ENCODE measurements at regions not wholly inside any gene's neighbourhood (a gene's known extent, or its start where the extent isn't known, plus 50 kb on each side); places are given as distances from the start of the nearest gene placed in this dataset.

DNA sequence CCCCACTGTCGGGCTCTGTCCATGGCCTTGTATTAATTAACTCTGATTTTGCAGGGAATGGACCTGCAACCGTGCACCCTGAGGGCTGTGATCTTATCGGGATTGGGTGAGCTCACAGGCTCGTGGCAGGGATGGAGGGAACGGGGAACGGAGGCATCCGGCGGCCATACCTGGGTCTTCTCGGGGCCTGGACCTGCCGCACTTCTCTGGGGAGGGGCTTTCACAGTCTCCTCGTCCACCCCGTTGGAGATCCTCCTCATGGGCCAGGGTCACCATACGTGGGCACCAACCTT, 57.5 kb upstream of the SHH start:
- peak; percentile 40 to 74 for DNase-seq (ENCODE audit: low spot score in 2 of 2)

DNA sequence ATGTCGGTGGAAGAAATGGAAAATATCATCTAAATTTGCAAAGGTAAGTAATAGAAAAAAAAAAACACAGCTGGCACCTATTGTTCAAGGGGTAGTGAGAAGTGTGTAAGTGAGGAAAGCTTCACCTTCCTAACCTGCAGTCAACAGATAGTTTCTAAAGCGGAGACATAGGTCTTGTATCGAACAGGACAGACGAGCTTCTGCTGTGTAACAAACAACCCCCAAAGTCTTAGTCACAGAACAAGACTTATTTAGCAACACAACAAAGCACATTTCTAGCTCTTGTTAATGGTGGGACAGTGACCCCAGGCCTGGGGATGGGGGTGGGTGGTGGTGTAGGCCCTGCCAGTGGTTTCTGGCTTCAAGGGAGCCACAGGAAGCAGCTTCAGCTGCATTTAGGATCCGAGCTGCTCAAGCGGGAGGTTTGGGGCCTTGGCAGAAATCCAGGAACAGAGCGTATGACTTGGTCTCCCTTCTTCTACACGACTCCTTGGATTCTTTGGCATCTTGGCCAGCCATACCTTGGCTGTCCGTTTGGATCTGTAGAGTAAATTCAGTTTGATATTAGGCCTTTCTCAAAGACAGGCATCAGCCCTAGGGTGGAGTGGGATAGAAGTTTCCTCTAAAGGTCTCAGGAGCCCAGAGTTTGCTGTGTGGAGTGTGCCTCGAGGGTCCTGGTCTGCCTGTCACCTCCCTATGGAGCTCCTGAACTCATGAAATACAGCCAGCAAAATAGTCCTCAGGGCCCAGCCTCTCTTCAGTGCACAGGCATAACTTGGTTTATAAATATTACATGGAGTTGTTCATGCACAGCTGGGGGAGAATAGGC, 56.9 kb upstream of the SHH start:
- TF ChIP-seq EP300 (IDR thresholded peaks at IDR 0.05): no peak
- no peak for TF ChIP-seq POLR2AphosphoS5 (IDR thresholded peaks at IDR 0.05)
- TF ChIP-seq POLR2A (IDR thresholded peaks at IDR 0.05): no peak
- TF ChIP-seq, protein P1, sequence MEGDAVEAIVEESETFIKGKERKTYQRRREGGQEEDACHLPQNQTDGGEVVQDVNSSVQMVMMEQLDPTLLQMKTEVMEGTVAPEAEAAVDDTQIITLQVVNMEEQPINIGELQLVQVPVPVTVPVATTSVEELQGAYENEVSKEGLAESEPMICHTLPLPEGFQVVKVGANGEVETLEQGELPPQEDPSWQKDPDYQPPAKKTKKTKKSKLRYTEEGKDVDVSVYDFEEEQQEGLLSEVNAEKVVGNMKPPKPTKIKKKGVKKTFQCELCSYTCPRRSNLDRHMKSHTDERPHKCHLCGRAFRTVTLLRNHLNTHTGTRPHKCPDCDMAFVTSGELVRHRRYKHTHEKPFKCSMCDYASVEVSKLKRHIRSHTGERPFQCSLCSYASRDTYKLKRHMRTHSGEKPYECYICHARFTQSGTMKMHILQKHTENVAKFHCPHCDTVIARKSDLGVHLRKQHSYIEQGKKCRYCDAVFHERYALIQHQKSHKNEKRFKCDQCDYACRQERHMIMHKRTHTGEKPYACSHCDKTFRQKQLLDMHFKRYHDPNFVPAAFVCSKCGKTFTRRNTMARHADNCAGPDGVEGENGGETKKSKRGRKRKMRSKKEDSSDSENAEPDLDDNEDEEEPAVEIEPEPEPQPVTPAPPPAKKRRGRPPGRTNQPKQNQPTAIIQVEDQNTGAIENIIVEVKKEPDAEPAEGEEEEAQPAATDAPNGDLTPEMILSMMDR (IDR thresholded peaks at IDR 0.05): no peak
- no peak overlapping the region for H3K27ac ChIP-seq
- peaks cover 23% of the 10 kb centered on the region for H3K27me3 ChIP-seq
- H3K4me1 ChIP-seq: no peaks in the 10 kb centered on the region
- H3K9me3 ChIP-seq: no peaks in the 10 kb centered on the region
- H3K4me3 ChIP-seq: no peak overlapping the region
- peak; percentile 38 to 40 for DNase-seq (ENCODE audit: low spot score in 2 of 2)
- no peaks in the 10 kb centered on the region for H3K36me3 ChIP-seq
- WGBS: 85% methylated on average over 9 of the region's 10 CpGs

More for the DNA sequence above, 57.5 kb upstream of the SHH start:
- 90% methylated on average over 13 of the region's 13 CpGs for WGBS
- H3K4me1 ChIP-seq: no peaks in the 10 kb centered on the region
- no peak overlapping the region for H3K4me3 ChIP-seq
- no peaks in the 10 kb centered on the region for H3K36me3 ChIP-seq
- peaks cover 26% of the 10 kb centered on the region for H3K27me3 ChIP-seq
- TF ChIP-seq EP300 (IDR thresholded peaks at IDR 0.05) (no peak), POLR2AphosphoS5 (IDR thresholded peaks at IDR 0.05) (no peak), POLR2A (IDR thresholded peaks at IDR 0.05) (no peak)
- TF ChIP-seq, protein P1 (IDR thresholded peaks at IDR 0.05): no peak
- H3K27ac ChIP-seq: no peak overlapping the region
- no peaks in the 10 kb centered on the region for H3K9me3 ChIP-seq

DNA sequence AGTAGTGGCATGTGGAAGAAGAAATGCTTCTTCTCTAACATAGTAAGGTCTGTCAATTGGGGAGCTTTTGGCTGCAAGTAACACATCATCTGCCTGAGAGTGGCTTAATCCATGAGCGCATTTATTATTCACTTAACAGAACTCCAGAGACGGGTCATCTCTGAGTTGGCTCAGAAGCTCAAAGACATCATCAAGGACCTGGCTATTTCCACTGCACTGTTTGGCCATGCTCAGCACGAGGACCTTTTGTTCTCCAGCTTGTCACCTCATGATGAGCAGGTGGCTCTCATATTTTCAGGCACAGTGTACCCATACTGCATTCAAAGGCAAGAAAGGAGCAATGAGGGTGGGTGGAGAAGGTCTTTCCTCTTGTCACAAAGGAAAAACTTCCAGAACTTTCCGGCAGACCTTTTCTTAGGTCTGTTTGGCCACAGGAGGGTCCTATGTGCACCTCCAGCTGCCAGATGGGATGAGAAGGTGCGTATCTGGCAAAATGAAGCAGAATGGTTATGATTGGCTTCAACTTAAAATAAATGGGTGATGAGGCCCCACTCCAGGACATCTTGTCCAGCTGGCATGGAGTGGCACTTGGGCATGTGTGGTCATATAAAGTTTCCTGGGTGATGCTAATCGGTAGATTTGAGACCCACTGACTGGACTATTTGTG, 55.6 kb upstream of the SHH start:
- Histone ChIP-seq H3K27ac (no peak overlapping the region), H3K4me3 (no peak overlapping the region), H3K36me3 (no peaks in the 10 kb centered on the region), H3K27me3 (peaks cover 19% of the 10 kb centered on the region), H3K4me1 (no peaks in the 10 kb centered on the region), H3K9me3 (no peaks in the 10 kb centered on the region)
- DNase-seq (ENCODE audit: low spot score in 2 of 2): peak in 1 of 2 donors; percentile 20
- 81% methylated on average over 6 of the region's 6 CpGs for WGBS
- no peak for TF ChIP-seq EP300 (IDR thresholded peaks at IDR 0.05)
- TF ChIP-seq, protein P1 (IDR thresholded peaks at IDR 0.05): no peak
- no peak for TF ChIP-seq POLR2A (IDR thresholded peaks at IDR 0.05)
- TF ChIP-seq POLR2AphosphoS5 (IDR thresholded peaks at IDR 0.05): no peak

DNA sequence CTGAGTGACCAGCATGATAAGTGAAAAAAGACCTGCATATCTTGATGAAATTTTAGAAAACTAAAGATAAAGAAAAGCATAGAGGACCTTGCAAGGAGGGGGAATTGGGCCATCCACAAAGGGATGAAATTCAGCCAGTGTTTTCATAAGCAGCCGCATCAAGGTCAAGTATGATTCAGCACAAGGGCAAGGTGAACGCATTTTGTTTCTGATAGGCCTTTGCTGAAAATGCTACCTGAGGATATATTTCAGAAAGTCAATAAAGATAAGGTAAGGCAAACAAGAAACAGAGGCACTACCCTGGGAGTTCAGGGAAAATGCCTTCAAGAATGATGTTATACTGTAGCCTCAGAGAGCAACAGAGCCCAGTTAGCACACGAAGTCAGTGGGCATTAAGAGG, 55.0 kb upstream of the SHH start:
- H3K4me1 ChIP-seq: no peaks in the 10 kb centered on the region
- no peak for DNase-seq (ENCODE audit: low spot score in 2 of 2)
- peaks cover 19% of the 10 kb centered on the region for H3K27me3 ChIP-seq
- TF ChIP-seq EP300 (IDR thresholded peaks at IDR 0.05) (no peak), POLR2AphosphoS5 (IDR thresholded peaks at IDR 0.05) (no peak), POLR2A (IDR thresholded peaks at IDR 0.05) (no peak)
- TF ChIP-seq, protein P1 (IDR thresholded peaks at IDR 0.05): no peak
- WGBS: 84% methylated on average over 3 of the region's 3 CpGs
- no peaks in the 10 kb centered on the region for H3K36me3 ChIP-seq
- H3K27ac ChIP-seq: no peak overlapping the region
- H3K4me3 ChIP-seq: no peak overlapping the region
- no peaks in the 10 kb centered on the region for H3K9me3 ChIP-seq

- no peak for TF ChIP-seq POLR2A (IDR thresholded peaks at IDR 0.05)
- TF ChIP-seq, protein P1 (IDR thresholded peaks at IDR 0.05): no peak
- H3K4me1 ChIP-seq: no peaks in the 10 kb centered on the region
- WGBS: 58% methylated on average over 19 of the region's 19 CpGs
- H3K36me3 ChIP-seq: no peaks in the 10 kb centered on the region
- no peak overlapping the region for H3K4me3 ChIP-seq
- H3K27ac ChIP-seq: no peak overlapping the region
- peak; percentile 32 to 54 for DNase-seq (ENCODE audit: low spot score in 2 of 2)
- peaks cover 19% of the 10 kb centered on the region for H3K27me3 ChIP-seq
- H3K9me3 ChIP-seq: no peaks in the 10 kb centered on the region
Observed at GRCh38 chr7:155865830-155866525, 53.7 kb upstream of the SHH start.

All from suprapubic skin (tissue), 4 donors.